Tibial nerve (tissue), 4 donors: ENCODE measurements at regions not wholly inside any gene's neighbourhood (a gene's known extent, or its start where the extent isn't known, plus 50 kb on each side); places are given as distances from the start of the nearest gene placed in this dataset.

ENCODE experiments used
- DNase-seq, 2 donors: peaks; one replicate each; pipeline ENCODE4 v3.0.0-alpha.2; 2019; ENCODE audit warnings: low spot score in 2 of 2
- H3K27ac ChIP-seq, 4 donors: fragments of 200-600 bp; sonication (generic) in 3 of 4; one replicate each; pipeline ENCODE4 v1.5.1; 2017 to 2019; ENCODE audit warnings: mild to moderate bottlenecking in 1 of 4
- H3K27me3 ChIP-seq, 2 donors: fragments of 200-600 bp; sonication (generic) in 1 of 2; one replicate each; pipeline versions ENCODE4 v1.5.1 to v1.6.0; 2017 to 2019
- H3K36me3 ChIP-seq, 3 donors: fragments of 200-600 bp; sonication (generic); one replicate each; pipeline ENCODE4 v1.5.1; 2018 to 2019
- H3K4me1 ChIP-seq, 4 donors: fragments of 200-600 bp; sonication (generic) in 3 of 4; one replicate each; pipeline ENCODE4 v1.5.1; 2017 to 2019
- H3K4me3 ChIP-seq, 4 donors: fragments of 200-600 bp; sonication (generic) in 3 of 4; one replicate each; pipeline ENCODE4 v1.5.1; 2017 to 2019; ENCODE audit warnings: mild to moderate bottlenecking in 1 of 4, moderate library complexity in 1 of 4
- H3K9me3 ChIP-seq, 4 donors: fragments of 200-600 bp; sonication (generic) in 3 of 4; one replicate each; pipeline ENCODE4 v1.5.1; 2017 to 2019
- EP300 ChIP-seq, 2 donors: sonication (generic); formaldehyde crosslinking; IDR thresholded peaks; one replicate each; pipeline ENCODE4 v1.6.1; 2017; ENCODE audit warnings: antibody characterized with exemption in 2 of 2, mild to moderate bottlenecking in 1 of 2
- POLR2A ChIP-seq, 2 donors: fragments of 450-650 bp; IDR thresholded peaks; one replicate each; pipeline ENCODE4 v1.6.1; 2017; ENCODE audit warnings: antibody characterized with exemption in 2 of 2, mild to moderate bottlenecking in 2 of 2, moderate library complexity in 2 of 2
- WGBS, 2 donors: methylation state at CpG; one replicate each; pipeline ENCODE4 v1.1.5; 2018; 5-methylcytosine and 5-hydroxymethylcytosine counted together
- TF ChIP-seq, protein P1 (sequence below), 5 experiments: fragments of 200-600 bp in 3 of 5; fragments of 450-650 bp in 2 of 5; sonication (generic) in 3 of 5; IDR thresholded peaks; one replicate each; pipeline ENCODE4 v1.5.1; 2016 to 2019; ENCODE audit warnings: antibody characterized with exemption in 5 of 5, mild to moderate bottlenecking in 3 of 5, moderate library complexity in 2 of 5

DNA sequence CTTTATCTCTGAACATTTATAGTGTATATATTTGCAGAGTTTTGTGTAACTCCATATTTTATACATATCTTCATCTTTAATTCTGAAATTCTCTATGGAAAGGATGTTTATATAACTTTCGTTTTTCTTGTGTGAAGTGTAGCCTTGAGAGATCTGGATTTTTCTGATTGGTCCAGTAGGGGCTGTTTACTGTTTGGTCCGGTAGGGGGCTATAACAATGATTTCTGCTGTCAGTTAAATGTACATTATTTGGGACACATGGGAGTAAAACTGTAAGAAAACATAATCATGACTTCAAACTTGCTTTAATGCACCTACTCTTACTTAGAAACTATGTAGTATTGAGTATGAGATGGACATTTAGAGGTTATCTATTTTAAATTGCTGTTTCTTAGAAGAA, 527.1 kb upstream of the ARRDC3 start:
- no peaks in the 10 kb centered on the region for H3K9me3 ChIP-seq
- DNase-seq, result no peak
- no peak overlapping the region for H3K27ac ChIP-seq
- H3K27me3 ChIP-seq, result no peaks in the 10 kb centered on the region
- no peaks in the 10 kb centered on the region for H3K4me1 ChIP-seq
- H3K4me3 ChIP-seq, result no peak overlapping the region
- WGBS, 2 donors, result 49 to 65% methylated on average over 2 of the region's 2 CpGs
- no peaks in the 10 kb centered on the region for H3K36me3 ChIP-seq
- no peak for TF ChIP-seq EP300 (IDR thresholded peaks at IDR 0.05)
- TF ChIP-seq, protein P1, sequence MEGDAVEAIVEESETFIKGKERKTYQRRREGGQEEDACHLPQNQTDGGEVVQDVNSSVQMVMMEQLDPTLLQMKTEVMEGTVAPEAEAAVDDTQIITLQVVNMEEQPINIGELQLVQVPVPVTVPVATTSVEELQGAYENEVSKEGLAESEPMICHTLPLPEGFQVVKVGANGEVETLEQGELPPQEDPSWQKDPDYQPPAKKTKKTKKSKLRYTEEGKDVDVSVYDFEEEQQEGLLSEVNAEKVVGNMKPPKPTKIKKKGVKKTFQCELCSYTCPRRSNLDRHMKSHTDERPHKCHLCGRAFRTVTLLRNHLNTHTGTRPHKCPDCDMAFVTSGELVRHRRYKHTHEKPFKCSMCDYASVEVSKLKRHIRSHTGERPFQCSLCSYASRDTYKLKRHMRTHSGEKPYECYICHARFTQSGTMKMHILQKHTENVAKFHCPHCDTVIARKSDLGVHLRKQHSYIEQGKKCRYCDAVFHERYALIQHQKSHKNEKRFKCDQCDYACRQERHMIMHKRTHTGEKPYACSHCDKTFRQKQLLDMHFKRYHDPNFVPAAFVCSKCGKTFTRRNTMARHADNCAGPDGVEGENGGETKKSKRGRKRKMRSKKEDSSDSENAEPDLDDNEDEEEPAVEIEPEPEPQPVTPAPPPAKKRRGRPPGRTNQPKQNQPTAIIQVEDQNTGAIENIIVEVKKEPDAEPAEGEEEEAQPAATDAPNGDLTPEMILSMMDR (IDR thresholded peaks at IDR 0.05), result no peak
- no peak for TF ChIP-seq POLR2A (IDR thresholded peaks at IDR 0.05)

DNA sequence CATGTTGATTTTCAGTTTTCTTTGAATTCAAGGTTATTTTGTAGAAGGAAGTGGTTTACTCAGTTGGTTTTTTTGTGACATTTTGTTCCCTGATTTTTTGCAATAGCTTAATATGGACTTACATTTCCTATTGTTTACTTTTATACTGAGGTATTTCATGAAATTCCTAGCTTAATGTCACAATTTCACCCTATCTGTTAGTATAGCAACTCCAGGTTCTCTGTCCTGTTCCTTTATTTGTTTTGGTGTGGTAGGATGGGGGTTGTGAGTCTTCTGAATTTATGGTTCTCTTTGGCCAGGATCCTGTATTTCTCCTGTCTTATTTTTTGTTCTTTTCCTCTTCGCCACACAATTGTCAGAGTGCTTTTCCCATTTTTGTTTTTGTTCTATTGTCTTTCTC, 523.4 kb upstream of the ARRDC3 start:
- TF ChIP-seq EP300 (IDR thresholded peaks at IDR 0.05) (no peak), POLR2A (IDR thresholded peaks at IDR 0.05) (no peak)
- TF ChIP-seq, protein P1 (IDR thresholded peaks at IDR 0.05), result no peak
- 88 to 92% methylated on average over 1 of the region's 1 CpG for WGBS, 2 donors
- H3K36me3 ChIP-seq, result no peaks in the 10 kb centered on the region
- H3K9me3 ChIP-seq, result no peaks in the 10 kb centered on the region
- DNase-seq, result no peak
- H3K27me3 ChIP-seq, result no peaks in the 10 kb centered on the region
- H3K27ac ChIP-seq, result no peak overlapping the region
- no peak overlapping the region for H3K4me3 ChIP-seq
- H3K4me1 ChIP-seq, result no peaks in the 10 kb centered on the region

DNA sequence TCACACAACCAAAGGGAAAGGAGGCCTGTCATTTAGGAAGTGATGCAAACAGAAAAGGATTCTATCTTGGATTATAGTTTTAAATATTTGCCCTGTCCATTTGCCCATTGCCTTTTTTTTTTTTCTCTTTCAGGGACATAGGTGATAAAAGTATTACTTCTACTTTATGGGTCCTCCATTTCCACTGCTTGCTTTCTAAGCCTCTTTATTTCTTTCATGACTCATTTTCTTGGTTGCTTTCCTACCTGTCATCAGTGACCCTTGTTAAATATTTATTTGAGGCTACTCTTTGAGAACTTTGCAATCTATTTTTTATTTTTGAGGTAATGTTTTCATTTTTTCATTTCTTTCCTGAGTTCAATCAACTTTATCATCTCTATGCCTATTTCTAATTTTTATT, 522.9 kb upstream of the ARRDC3 start:
- TF ChIP-seq, protein P1 (IDR thresholded peaks at IDR 0.05), result no peak
- no peak for TF ChIP-seq EP300 (IDR thresholded peaks at IDR 0.05)
- no peak for TF ChIP-seq POLR2A (IDR thresholded peaks at IDR 0.05)
- H3K36me3 ChIP-seq, result no peaks in the 10 kb centered on the region

DNA sequence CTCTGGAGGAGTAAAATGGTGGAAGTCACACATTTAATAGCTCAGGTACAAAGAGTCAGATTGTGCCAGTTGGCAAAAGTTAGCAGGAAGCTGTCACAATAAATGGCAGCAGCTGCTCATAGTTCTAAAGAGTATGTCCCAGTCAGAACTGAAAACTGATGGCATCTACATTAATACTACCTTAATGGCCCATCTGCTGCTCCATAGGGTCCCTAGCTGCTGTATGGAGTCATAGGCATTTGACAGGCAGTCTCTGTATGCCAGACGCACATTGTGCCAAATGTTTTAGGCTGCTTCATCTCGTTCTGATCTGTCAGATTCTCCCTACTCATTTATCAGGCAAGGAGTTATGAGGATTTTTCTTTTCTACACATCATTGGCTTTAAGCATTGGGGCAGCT, 515.8 kb upstream of the ARRDC3 start:
- WGBS, 2 donors, result 53 to 72% methylated on average over 2 of the region's 2 CpGs
- no peak for DNase-seq
- Histone ChIP-seq H3K9me3 (no peaks in the 10 kb centered on the region), H3K4me1 (no peaks in the 10 kb centered on the region), H3K27me3 (no peaks in the 10 kb centered on the region), H3K27ac (no peak overlapping the region), H3K4me3 (no peak overlapping the region), H3K36me3 (no peaks in the 10 kb centered on the region)
- TF ChIP-seq POLR2A (IDR thresholded peaks at IDR 0.05) (no peak), EP300 (IDR thresholded peaks at IDR 0.05) (no peak)
- TF ChIP-seq, protein P1 (IDR thresholded peaks at IDR 0.05), result no peak

More for the DNA sequence above, 522.9 kb upstream of the ARRDC3 start:
- no peaks in the 10 kb centered on the region for H3K9me3 ChIP-seq
- H3K27ac ChIP-seq, result no peak overlapping the region
- DNase-seq, result no peak
- no peaks in the 10 kb centered on the region for H3K4me1 ChIP-seq
- no peaks in the 10 kb centered on the region for H3K27me3 ChIP-seq
- no peak overlapping the region for H3K4me3 ChIP-seq

DNA sequence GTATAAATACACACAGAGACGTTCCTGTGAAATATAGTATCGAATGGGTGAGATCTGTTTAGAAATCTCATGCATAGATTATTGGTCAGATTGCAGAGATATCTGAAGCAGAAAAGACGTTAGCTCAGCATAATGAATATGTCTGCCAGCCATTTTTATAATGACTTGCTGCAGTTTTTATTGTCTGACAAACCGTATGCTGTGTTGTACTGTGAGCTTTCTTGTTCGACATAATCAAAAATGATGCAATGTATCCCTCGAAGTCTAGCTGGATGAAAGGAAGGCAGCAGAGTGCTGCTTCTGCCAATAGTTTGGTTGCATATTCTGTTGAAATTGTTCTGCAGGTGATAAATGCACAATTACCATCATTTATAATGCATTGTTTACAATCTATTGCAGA, 514.9 kb upstream of the ARRDC3 start:
- Histone ChIP-seq H3K27me3 (no peaks in the 10 kb centered on the region), H3K36me3 (no peaks in the 10 kb centered on the region), H3K27ac (no peak overlapping the region), H3K4me1 (no peaks in the 10 kb centered on the region), H3K4me3 (no peak overlapping the region), H3K9me3 (no peaks in the 10 kb centered on the region)
- TF ChIP-seq, protein P1 (IDR thresholded peaks at IDR 0.05), result no peak
- TF ChIP-seq EP300 (IDR thresholded peaks at IDR 0.05) (no peak), POLR2A (IDR thresholded peaks at IDR 0.05) (no peak)
- 63 to 65% methylated on average over 6 of the region's 6 CpGs for WGBS, 2 donors
- no peak for DNase-seq
